Liver (tissue), 8 donors: ENCODE measurements at regions not wholly inside any gene's neighbourhood (a gene's known extent, or its start where the extent isn't known, plus 50 kb on each side); places are given as distances from the start of the nearest gene placed in this dataset.

Experiments
- DNase-seq: peaks from one replicate; pipeline ENCODE4 v3.0.0-alpha.2; 2017; ENCODE audit warnings: low spot score
- H3K27ac ChIP-seq, 2 donors: one replicate each; pipeline ENCODE4 v1.7.0; 2013; ENCODE audit warnings: inconsistent platforms in 2 of 2, low read length in 2 of 2, control low read depth in 1 of 2, low read depth in 1 of 2, mild to moderate bottlenecking in 1 of 2
- H3K27me3 ChIP-seq, 4 donors: one replicate each; pipeline versions ENCODE4 v1.6.1 to v1.7.0; 2013; ENCODE audit warnings: low read length in 3 of 4, inconsistent platforms in 1 of 4, mild to moderate bottlenecking in 1 of 4, moderate library complexity in 1 of 4; ENCODE audit not compliant: control insufficient read depth in 4 of 4, insufficient read depth in 4 of 4
- H3K36me3 ChIP-seq, 4 donors: one replicate each; pipeline versions ENCODE4 v1.6.1 to v1.7.0; 2013; ENCODE audit warnings: low read length in 3 of 4, mild to moderate bottlenecking in 3 of 4, low read depth in 1 of 4, moderate library complexity in 1 of 4; ENCODE audit not compliant: control insufficient read depth in 4 of 4, insufficient read depth in 3 of 4
- H3K4me1 ChIP-seq, 4 donors: one replicate each; pipeline versions ENCODE4 v1.6.1 to v1.7.0; 2013; ENCODE audit warnings: low read length in 3 of 4, mild to moderate bottlenecking in 3 of 4, moderate library complexity in 1 of 4; ENCODE audit not compliant: control insufficient read depth in 4 of 4, insufficient read depth in 4 of 4
- H3K4me3 ChIP-seq, 3 donors: one replicate each; pipeline versions ENCODE4 v1.6.1 to v1.7.0; 2013; ENCODE audit warnings: low read length in 3 of 3, control low read depth in 1 of 3, low read depth in 1 of 3, mild to moderate bottlenecking in 1 of 3
- H3K9ac ChIP-seq, 2 donors: one replicate each; pipeline ENCODE4 v1.7.0; 2013; ENCODE audit warnings: low read length in 2 of 2, mild to moderate bottlenecking in 2 of 2, moderate library complexity in 2 of 2, control low read depth in 1 of 2, low read depth in 1 of 2
- H3K9me3 ChIP-seq, 4 donors: one replicate each; pipeline versions ENCODE4 v1.6.1 to v1.7.0; 2013; ENCODE audit warnings: low read length in 3 of 4; ENCODE audit not compliant: control insufficient read depth in 4 of 4
- CTCF ChIP-seq: fragments of 150-350 bp; IDR thresholded peaks from 2 replicates; pipeline ENCODE4 v1.5.1; 2017; ENCODE audit warnings: improper control_type of control experiment, low read depth, low read length; ENCODE audit not compliant: missing input control
- EGR1 ChIP-seq, 2 donors: IDR thresholded peaks; 2 replicates each; pipeline ENCODE4 v1.6.1; 2016 to 2018; ENCODE audit warnings: antibody characterized with exemption in 2 of 2, low read depth in 2 of 2
- FOXA1 ChIP-seq: IDR thresholded peaks from 2 replicates; pipeline ENCODE4 v1.6.1; 2016; ENCODE audit warnings: antibody characterized with exemption
- FOXA2 ChIP-seq: IDR thresholded peaks from 2 replicates; pipeline ENCODE4 v1.6.1; 2016; ENCODE audit warnings: antibody characterized with exemption
- GABPA ChIP-seq, 2 donors: IDR thresholded peaks in 1 of 2; conservative IDR thresholded peaks in 1 of 2; 2 replicates each; pipeline ENCODE4 v1.6.1; 2016; ENCODE audit warnings: antibody characterized with exemption in 2 of 2, mild to moderate bottlenecking in 1 of 2, moderate library complexity in 1 of 2
- HNF4G ChIP-seq: IDR thresholded peaks from 2 replicates; pipeline ENCODE4 v1.6.1; 2016; ENCODE audit warnings: antibody characterized with exemption
- JUND ChIP-seq, 2 donors: IDR thresholded peaks; 2 replicates each; pipeline ENCODE4 v1.6.1; 2016; ENCODE audit warnings: antibody characterized with exemption in 2 of 2
- MAX ChIP-seq: IDR thresholded peaks from 2 replicates; pipeline ENCODE4 v1.6.1; 2016; ENCODE audit warnings: antibody characterized with exemption
- NR2F2 ChIP-seq: IDR thresholded peaks from 2 replicates; pipeline ENCODE4 v1.6.1; 2016; ENCODE audit warnings: antibody characterized with exemption
- RAD21 ChIP-seq, 2 donors: IDR thresholded peaks; 2 replicates each; pipeline ENCODE4 v1.6.1; 2016; ENCODE audit warnings: antibody characterized with exemption in 2 of 2, mild to moderate bottlenecking in 2 of 2
- RXRA ChIP-seq, 2 donors: IDR thresholded peaks; 2 replicates each; pipeline ENCODE4 v1.6.1; 2017 to 2018; ENCODE audit warnings: antibody characterized with exemption in 2 of 2, mild to moderate bottlenecking in 1 of 2
- TAF1 ChIP-seq: conservative IDR thresholded peaks from 2 replicates; pipeline ENCODE4 v1.6.1; 2016; ENCODE audit warnings: antibody characterized with exemption, mild to moderate bottlenecking
- YY1 ChIP-seq: IDR thresholded peaks from 2 replicates; pipeline ENCODE4 v1.6.1; 2016; ENCODE audit warnings: antibody characterized with exemption, mild to moderate bottlenecking
- ZBTB33 ChIP-seq: IDR thresholded peaks from 2 replicates; pipeline ENCODE4 v1.6.1; 2016; ENCODE audit warnings: antibody characterized with exemption
- WGBS: extraction: QIAGEN DNeasy Blood & Tissue Kit; methylation state at CpG from one replicate; pipeline ENCODE4 v1.1.7; 2013; 5-methylcytosine and 5-hydroxymethylcytosine counted together
- TF ChIP-seq, protein P1 (sequence below): IDR thresholded peaks from 2 replicates; pipeline ENCODE4 v1.6.1; 2016; ENCODE audit warnings: antibody characterized with exemption, mild to moderate bottlenecking
- TF ChIP-seq, protein P2 (sequence below): IDR thresholded peaks from 2 replicates; pipeline ENCODE4 v1.6.1; 2016; ENCODE audit warnings: antibody characterized with exemption
- donor health status: healthy.
- donor health status: healthy.
- donor health status: healthy.
- donor health status: healthy.
- donor health status: healthy.

DNA sequence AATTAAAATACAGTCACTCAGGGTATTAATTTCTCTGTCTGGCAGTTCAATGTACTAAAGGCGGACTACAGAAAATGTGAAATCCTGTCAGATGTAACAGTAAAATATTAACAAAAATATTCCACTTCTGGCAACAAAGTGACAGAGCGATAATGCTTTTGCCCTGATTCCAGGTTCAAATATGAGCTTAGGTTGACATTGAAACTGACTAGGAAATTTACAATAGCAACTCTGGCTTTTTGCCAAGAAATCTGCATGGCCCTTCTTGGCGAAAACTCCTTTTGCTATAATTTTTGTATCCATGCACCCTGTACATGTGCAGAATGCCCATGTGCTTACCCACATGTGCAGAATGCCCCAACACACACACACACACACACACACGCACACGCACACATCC, 552.2 kb downstream of the MDFIC start (continued):
- TF ChIP-seq FOXA2 (no peak), NR2F2 (no peak), FOXA1 (no peak), YY1 (no peak)

GRCh38 chr7:115471891-115472290, 550.0 kb downstream of the MDFIC start:
- Histone ChIP-seq H3K36me3 (no peaks in the 10 kb centered on the region), H3K27me3 (peaks cover 0 to 9% (median 2%) of the 10 kb centered on the region in 4 donors), H3K9me3 (no peaks in the 10 kb centered on the region), H3K4me1 (peaks cover 0 to 4% (median 1%) of the 10 kb centered on the region in 4 donors), H3K4me3 (no peak overlapping the region), H3K9ac (no peak overlapping the region), H3K27ac (no peak overlapping the region)
- DNase-seq: no peak
- TF ChIP-seq RXRA (IDR thresholded peaks at IDR 0.05) (no peak), EGR1 (IDR thresholded peaks at IDR 0.05; ENCODE audit: low read depth in 2 of 2) (no peak), GABPA (IDR thresholded peaks at IDR 0.05 in 1 of 2, conservative IDR thresholded peaks at IDR 0.05 in 1 of 2) (no peak), FOXA1 (no peak), CTCF (no peak), FOXA2 (no peak), MAX (no peak), NR2F2 (no peak), ZBTB33 (no peak), TAF1 (no peak), YY1 (no peak), HNF4G (no peak), RAD21 (IDR thresholded peaks at IDR 0.05) (no peak), JUND (IDR thresholded peaks at IDR 0.05) (no peak)
- TF ChIP-seq, protein P1, sequence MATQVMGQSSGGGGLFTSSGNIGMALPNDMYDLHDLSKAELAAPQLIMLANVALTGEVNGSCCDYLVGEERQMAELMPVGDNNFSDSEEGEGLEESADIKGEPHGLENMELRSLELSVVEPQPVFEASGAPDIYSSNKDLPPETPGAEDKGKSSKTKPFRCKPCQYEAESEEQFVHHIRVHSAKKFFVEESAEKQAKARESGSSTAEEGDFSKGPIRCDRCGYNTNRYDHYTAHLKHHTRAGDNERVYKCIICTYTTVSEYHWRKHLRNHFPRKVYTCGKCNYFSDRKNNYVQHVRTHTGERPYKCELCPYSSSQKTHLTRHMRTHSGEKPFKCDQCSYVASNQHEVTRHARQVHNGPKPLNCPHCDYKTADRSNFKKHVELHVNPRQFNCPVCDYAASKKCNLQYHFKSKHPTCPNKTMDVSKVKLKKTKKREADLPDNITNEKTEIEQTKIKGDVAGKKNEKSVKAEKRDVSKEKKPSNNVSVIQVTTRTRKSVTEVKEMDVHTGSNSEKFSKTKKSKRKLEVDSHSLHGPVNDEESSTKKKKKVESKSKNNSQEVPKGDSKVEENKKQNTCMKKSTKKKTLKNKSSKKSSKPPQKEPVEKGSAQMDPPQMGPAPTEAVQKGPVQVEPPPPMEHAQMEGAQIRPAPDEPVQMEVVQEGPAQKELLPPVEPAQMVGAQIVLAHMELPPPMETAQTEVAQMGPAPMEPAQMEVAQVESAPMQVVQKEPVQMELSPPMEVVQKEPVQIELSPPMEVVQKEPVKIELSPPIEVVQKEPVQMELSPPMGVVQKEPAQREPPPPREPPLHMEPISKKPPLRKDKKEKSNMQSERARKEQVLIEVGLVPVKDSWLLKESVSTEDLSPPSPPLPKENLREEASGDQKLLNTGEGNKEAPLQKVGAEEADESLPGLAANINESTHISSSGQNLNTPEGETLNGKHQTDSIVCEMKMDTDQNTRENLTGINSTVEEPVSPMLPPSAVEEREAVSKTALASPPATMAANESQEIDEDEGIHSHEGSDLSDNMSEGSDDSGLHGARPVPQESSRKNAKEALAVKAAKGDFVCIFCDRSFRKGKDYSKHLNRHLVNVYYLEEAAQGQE: no peak
- TF ChIP-seq, protein P2, sequence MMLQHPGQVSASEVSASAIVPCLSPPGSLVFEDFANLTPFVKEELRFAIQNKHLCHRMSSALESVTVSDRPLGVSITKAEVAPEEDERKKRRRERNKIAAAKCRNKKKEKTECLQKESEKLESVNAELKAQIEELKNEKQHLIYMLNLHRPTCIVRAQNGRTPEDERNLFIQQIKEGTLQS: no peak
- 80% methylated on average over 1 of the region's 1 CpG for WGBS
